ENCODE measurements at regions not wholly inside any gene's neighbourhood (a gene's known extent, or its start where the extent isn't known, plus 50 kb on each side); places are given as distances from the start of the nearest gene placed in this dataset.

GRCh38 chr6:140300331-140300730 lies 925.9 kb upstream of the CITED2 start:
- TF ChIP-seq POLR2A (IDR thresholded peaks at IDR 0.05), result no peak
- no peak for TF ChIP-seq CTCF (IDR thresholded peaks at IDR 0.05)

Measured in Peyer's patch (tissue), 4 donors.